ENCODE measurements at regions not wholly inside any gene's neighbourhood (a gene's known extent, or its start where the extent isn't known, plus 50 kb on each side); places are given as distances from the start of the nearest gene placed in this dataset.

GRCh38 chr12:3973269-3973884, 100.2 kb upstream of the PARP11 start:
- H3K27me3 ChIP-seq (ENCODE audit: control insufficient read depth in 2 of 2, insufficient read depth in 2 of 2, low read length in 2 of 2): no peaks in the 10 kb centered on the region
- FAIRE-seq (no peak), DNase-seq (ENCODE audit: low read depth, low spot score) (no peak)
- H3K4me2 ChIP-seq (ENCODE audit: insufficient read depth, low read length): no peak overlapping the region
- H3K9me3 ChIP-seq (replicated peaks; ENCODE audit: control insufficient read depth, insufficient read depth, low read length): no peaks in the 10 kb centered on the region
- no peaks in the 10 kb centered on the region for H4K20me1 ChIP-seq (replicated peaks; ENCODE audit: control insufficient read depth, extremely low read depth, insufficient read depth, low read length)
- no peaks in the 10 kb centered on the region for H3K79me2 ChIP-seq (ENCODE audit: control insufficient read depth, insufficient read depth, low read length)
- dilution Hi-C loops (cut with MboI; ENCODE audit: extremely low pct_ligation_motif_present, low sequenced_read_pairs) (no loop called here), intact Hi-C loops (cut with micrococcal nuclease) (no loop called here)
- no peak overlapping the region for H3K9ac ChIP-seq (replicated peaks; ENCODE audit: extremely low read depth, insufficient read depth, low read length)
- H3K4me3 ChIP-seq (replicated peaks in 1 of 3; ENCODE audit: insufficient read depth in 1 of 3, low read depth in 1 of 3, low read length in 3 of 3): no peak overlapping the region
- H2AFZ ChIP-seq (ENCODE audit: low read depth, low read length): no peak overlapping the region
- no TSS peak for BruUV-seq (replicated peaks)
- ChIA-PET POLR2A (no interaction called here), CTCF (no interaction called here)
- H3K9me1 ChIP-seq (replicated peaks; ENCODE audit: control insufficient read depth, extremely low read depth, insufficient read depth, low read length): no peaks in the 10 kb centered on the region
- no peaks in the 10 kb centered on the region for H3K4me1 ChIP-seq (ENCODE audit: control insufficient read depth, extremely low read depth, insufficient read depth, low read length)
- H3K36me3 ChIP-seq (ENCODE audit: control insufficient read depth in 2 of 2, extremely low read depth in 1 of 2, insufficient read depth in 2 of 2, low read length in 2 of 2): no peaks in the 10 kb centered on the region
- no peak overlapping the region for H3K27ac ChIP-seq (ENCODE audit: insufficient read depth, low read depth, low read length)
- TF ChIP-seq EZH2 (IDR thresholded peaks at IDR 0.05; ENCODE audit: borderline replicate concordance, low read depth, low read length, severe bottlenecking) (no peak), POLR2A (IDR thresholded peaks at IDR 0.05; ENCODE audit: low read depth, low read length) (no peak), MYC (IDR thresholded peaks at IDR 0.05; ENCODE audit: low read depth, low read length) (no peak), POLR2AphosphoS5 (IDR thresholded peaks at IDR 0.05; ENCODE audit: insufficient read depth, low read depth, low read length) (no peak), JUN (IDR thresholded peaks at IDR 0.05; ENCODE audit: borderline replicate concordance, insufficient read depth, insufficient read length, low read depth) (no peak), CTCF (IDR thresholded peaks at IDR 0.05; ENCODE audit: extremely low read depth in 1 of 2, insufficient read depth in 1 of 2, low read depth in 1 of 2, low read length in 2 of 2) (no peak)

GRCh38 chr12:3972576-3972975, 99.4 kb upstream of the PARP11 start:
- no peak for FAIRE-seq
- dilution Hi-C loops (cut with MboI; ENCODE audit: extremely low pct_ligation_motif_present, low sequenced_read_pairs): no loop called here
- CTCF ChIA-PET: no interaction called here

More at GRCh38 chr12:3972576-3972975, 99.4 kb upstream of the PARP11 start:
- Histone ChIP-seq H3K4me3 (replicated peaks in 1 of 3; ENCODE audit: insufficient read depth in 1 of 3, low read depth in 1 of 3, low read length in 3 of 3) (no peak overlapping the region), H2AFZ (ENCODE audit: low read depth, low read length) (no peak overlapping the region), H3K79me2 (ENCODE audit: control insufficient read depth, insufficient read depth, low read length) (no peaks in the 10 kb centered on the region), H3K9me1 (replicated peaks; ENCODE audit: control insufficient read depth, extremely low read depth, insufficient read depth, low read length) (no peaks in the 10 kb centered on the region), H3K9me3 (replicated peaks; ENCODE audit: control insufficient read depth, insufficient read depth, low read length) (no peaks in the 10 kb centered on the region), H3K27ac (ENCODE audit: insufficient read depth, low read depth, low read length) (no peak overlapping the region), H3K9ac (replicated peaks; ENCODE audit: extremely low read depth, insufficient read depth, low read length) (no peak overlapping the region), H3K4me2 (ENCODE audit: insufficient read depth, low read length) (no peak overlapping the region), H3K36me3 (ENCODE audit: control insufficient read depth in 2 of 2, extremely low read depth in 1 of 2, insufficient read depth in 2 of 2, low read length in 2 of 2) (no peaks in the 10 kb centered on the region), H3K27me3 (ENCODE audit: control insufficient read depth in 2 of 2, insufficient read depth in 2 of 2, low read length in 2 of 2) (no peaks in the 10 kb centered on the region), H3K4me1 (ENCODE audit: control insufficient read depth, extremely low read depth, insufficient read depth, low read length) (no peaks in the 10 kb centered on the region), H4K20me1 (replicated peaks; ENCODE audit: control insufficient read depth, extremely low read depth, insufficient read depth, low read length) (no peaks in the 10 kb centered on the region)
- intact Hi-C loops (cut with micrococcal nuclease): no loop called here
- POLR2A ChIA-PET: no interaction called here
- DNase-seq (ENCODE audit: low read depth, low spot score): no peak
- TF ChIP-seq POLR2A (IDR thresholded peaks at IDR 0.05; ENCODE audit: low read depth, low read length) (no peak), CTCF (IDR thresholded peaks at IDR 0.05; ENCODE audit: extremely low read depth in 1 of 2, insufficient read depth in 1 of 2, low read depth in 1 of 2, low read length in 2 of 2) (no peak), MYC (IDR thresholded peaks at IDR 0.05; ENCODE audit: low read depth, low read length) (no peak), JUN (IDR thresholded peaks at IDR 0.05; ENCODE audit: borderline replicate concordance, insufficient read depth, insufficient read length, low read depth) (no peak)
- BruUV-seq (replicated peaks): no TSS peak

Data from endothelial cell of umbilical vein (primary cell).